K562 (cell line): ENCODE measurements at regions not wholly inside any gene's neighbourhood (a gene's known extent, or its start where the extent isn't known, plus 50 kb on each side); places are given as distances from the start of the nearest gene placed in this dataset.

Experiments
- ATAC-seq: fragments of 200-7000 bp; cut with Tn5 transposase; 3 replicates; pipeline ENCODE4 v1.9.1; 2020; ENCODE audit warnings: moderate library complexity
- BruUV-seq: library from RNA; stranded (reverse); fragments of 400-500 nt; replicated peaks from 2 replicates; lab custom pipeline; 2021; lab: Mats Ljungman, UMichigan
- CTCF ChIA-PET: fragments of 300-600 bp; formaldehyde crosslinking; extraction: SDS; loops from one replicate; lab custom pipeline; 2021; ENCODE audit warnings: low intra/inter-chr PET ratio; lab: Yijun Ruan, JAX
- POLR2A ChIA-PET: fragments of 300-600, 350-650 bp; sonication (Branson Sonifier 250); formaldehyde crosslinking; extraction: SDS; loops from one replicate; lab custom pipeline; 2021; ENCODE audit warnings: antibody characterized with exemption, inconsistent platforms; lab: Yijun Ruan, JAX
- DNase-seq, 4 experiments: peaks; one replicate each; pipeline versions ENCODE4 v3.0.0 to v3.0.0-alpha.2; 2011 to 2018; ENCODE audit warnings: low spot score in 3 of 4, mixed read lengths in 3 of 4; ENCODE audit errors: extremely low read depth in 1 of 4
- FAIRE-seq: peaks from 2 replicates; lab custom pipeline; 2011; peaks lifted over from hg19 to GRCh38; lab: Jason Lieb, UNC
- H2AFZ ChIP-seq: 2 replicates; pipeline ENCODE4 v1.6.0; 2011; ENCODE audit warnings: low read depth, low read length, control low read depth, inconsistent platforms
- H3K27ac ChIP-seq: fragments of 200-600 bp; 3 replicates; pipeline ENCODE4 v1.8.0; 2011; ENCODE audit warnings: low read depth, mild to moderate bottlenecking, control low read depth, inconsistent platforms, low read length, moderate library complexity, mixed read lengths; ENCODE audit errors: extremely low read depth
- H3K27me3 ChIP-seq, 2 experiments: fragments of 300-600 bp in 1 of 2; 2 replicates in 1 of 2; 3 replicates in 1 of 2; pipeline versions ENCODE4 v1.6.0 to v1.8.0; 2011; ENCODE audit warnings: inconsistent platforms in 2 of 2, low read length in 2 of 2, mild to moderate bottlenecking in 1 of 2, mixed read lengths in 1 of 2, moderate library complexity in 1 of 2; ENCODE audit not compliant: control insufficient read depth in 2 of 2, insufficient read depth in 2 of 2
- H3K36me3 ChIP-seq: fragments of 300-600 bp; 3 replicates; pipeline ENCODE4 v1.8.0; 2011; ENCODE audit warnings: mild to moderate bottlenecking, low read length, inconsistent platforms; ENCODE audit not compliant: control insufficient read depth, insufficient read depth
- H3K4me1 ChIP-seq, 2 experiments: fragments of 200-600 bp in 1 of 2; replicated peaks in 1 of 2; 2 replicates in 1 of 2; 3 replicates in 1 of 2; pipeline versions ENCODE4 v1.5.1 to v1.8.0; 2011; ENCODE audit warnings: inconsistent platforms in 2 of 2, low read length in 2 of 2, mild to moderate bottlenecking in 1 of 2, mixed read lengths in 1 of 2, moderate library complexity in 1 of 2; ENCODE audit not compliant: control insufficient read depth in 2 of 2, insufficient read depth in 2 of 2
- H3K4me2 ChIP-seq: 2 replicates; pipeline ENCODE4 v1.6.1; 2011; ENCODE audit warnings: low read length, control low read depth, inconsistent platforms, mixed read lengths; ENCODE audit not compliant: insufficient read depth
- H3K4me3 ChIP-seq: fragments of 200-600 bp; sonication (generic), shearing (Covaris generic); 2 replicates; pipeline ENCODE4 v1.5.1; 2016; ENCODE audit warnings: control low read depth, inconsistent platforms
- H3K79me2 ChIP-seq: fragments of 200-600 bp; 3 replicates; pipeline ENCODE4 v1.8.0; 2011; ENCODE audit warnings: low read length, inconsistent platforms; ENCODE audit not compliant: control insufficient read depth, insufficient read depth
- H3K9ac ChIP-seq, 2 experiments: 2 replicates each; pipeline versions ENCODE4 v1.6.0 to v1.6.1; 2011; ENCODE audit warnings: low read depth in 2 of 2, low read length in 2 of 2, control low read depth in 1 of 2, inconsistent platforms in 1 of 2, mild to moderate bottlenecking in 1 of 2, mixed read lengths in 1 of 2; ENCODE audit not compliant: insufficient read depth in 1 of 2
- H3K9me1 ChIP-seq: one replicate; pipeline ENCODE4 v1.6.0; 2011; ENCODE audit warnings: inconsistent platforms, mild to moderate bottlenecking, low read length, moderate library complexity; ENCODE audit not compliant: control insufficient read depth, insufficient read depth
- H3K9me3 ChIP-seq: replicated peaks from 2 replicates; pipeline ENCODE4 v1.5.1; 2011; ENCODE audit warnings: low read depth, low read length, inconsistent platforms; ENCODE audit not compliant: control insufficient read depth, insufficient read depth
- H4K20me1 ChIP-seq: replicated peaks from 2 replicates; pipeline ENCODE4 v1.6.1; 2011; ENCODE audit warnings: low read length, inconsistent platforms, mixed read lengths; ENCODE audit not compliant: control insufficient read depth, insufficient read depth
- ARID3A ChIP-seq: IDR thresholded peaks from 2 replicates; pipeline ENCODE4 v1.6.1; 2012; ENCODE audit warnings: low read depth, low read length, improper control_type of control experiment, borderline replicate concordance
- ATF2 ChIP-seq: sonication (generic); formaldehyde crosslinking; IDR thresholded peaks from 2 replicates; pipeline ENCODE4 v1.8.1; 2022; ENCODE audit warnings: missing genetic modification reagents
- FOXJ3 ChIP-seq: sonication (generic); formaldehyde crosslinking; IDR thresholded peaks from 2 replicates; pipeline ENCODE4 v1.4.0; 2020; ENCODE audit warnings: mild to moderate bottlenecking, missing genetic modification reagents
- HNRNPL ChIP-seq: fragments of 200-400 bp; formaldehyde crosslinking; IDR thresholded peaks from 2 replicates; pipeline ENCODE4 v1.6.1; 2017; ENCODE audit warnings: low read depth, mild to moderate bottlenecking, low read length
- JUND ChIP-seq, 2 experiments: IDR thresholded peaks; 2 replicates in 1 of 2; 3 replicates in 1 of 2; pipeline ENCODE4 v1.6.1; 2011; ENCODE audit warnings: borderline replicate concordance in 2 of 2, low read depth in 2 of 2, low read length in 2 of 2, improper control_type of control experiment in 1 of 2, missing biosample characterization in 1 of 2, missing genetic modification characterization in 1 of 2, missing genetic modification reagents in 1 of 2
- MAFG ChIP-seq: fragments of 450-650 bp; conservative IDR thresholded peaks from 2 replicates; pipeline ENCODE4 v1.6.1; 2016; ENCODE audit warnings: missing genetic modification characterization, missing compliant biosample characterization
- MXI1 ChIP-seq: IDR thresholded peaks from 2 replicates; pipeline ENCODE4 v1.6.1; 2011; ENCODE audit warnings: low read depth, mild to moderate bottlenecking, improper control_type of control experiment, low read length
- MYNN ChIP-seq, 2 experiments: sonication (generic); formaldehyde crosslinking in 1 of 2; IDR thresholded peaks; 2 replicates each; pipeline versions ENCODE4 v1.5.0 to v1.6.1; 2016 to 2020; ENCODE audit warnings: antibody characterized with exemption in 1 of 2, missing genetic modification reagents in 1 of 2
- NFE2L1 ChIP-seq: fragments of 450-650 bp; IDR thresholded peaks from 2 replicates; pipeline ENCODE4 v1.6.1; 2016; ENCODE audit warnings: missing genetic modification characterization, low read depth, mild to moderate bottlenecking, missing compliant biosample characterization, moderate library complexity, borderline replicate concordance
- ZNF140 ChIP-seq: fragments of 250-450 bp; sonication (Bioruptor Pico); IDR thresholded peaks from 2 replicates; pipeline ENCODE4 v1.8.0; 2021; ENCODE audit warnings: moderate library complexity, mild to moderate bottlenecking, inconsistent platforms
- ZNF316 ChIP-seq: fragments of 450-650 bp; IDR thresholded peaks from 2 replicates; pipeline ENCODE4 v1.6.1; 2016
- ZNF57 ChIP-seq: fragments of 450-650 bp; formaldehyde crosslinking; IDR thresholded peaks from 2 replicates; pipeline ENCODE4 v1.4.0; 2020; ENCODE audit warnings: mild to moderate bottlenecking, moderate library complexity
- ZSCAN29 ChIP-seq: fragments of 450-650 bp; IDR thresholded peaks from 2 replicates; pipeline ENCODE4 v1.6.1; 2017
- WGBS: fragments of 100-300 bp; shearing (Covaris generic); methylation state at CpG from one replicate; pipeline ENCODE4 v1.1.6; 2016; ENCODE audit warnings: low coverage, mixed read lengths; ENCODE audit not compliant: insufficient coverage; ENCODE audit errors: missing lambda C conversion rate; 5-methylcytosine and 5-hydroxymethylcytosine counted together
- in situ Hi-C: fragments of 300-500 bp; cut with MboI; formaldehyde crosslinking; loops from 4 replicates; pipeline ENCODE4 v1.15.0; 2018; ENCODE audit warnings: inconsistent platforms, mixed read lengths
- intact Hi-C: fragments of 100-400 bp; cut with micrococcal nuclease; formaldehyde crosslinking; loops from 2 replicates; pipeline ENCODE4 v1.14.2; 2022

- FAIRE-seq (no peak), DNase-seq (no peak), ATAC-seq (no peak)
- no peak overlapping the region for H3K4me3 ChIP-seq
- H3K9me3 ChIP-seq: no peaks in the 10 kb centered on the region
- H3K9me1 ChIP-seq: no peaks in the 10 kb centered on the region
- intact Hi-C loops: loop anchor here (10.0 kb wide), 1 partner anchor 112 kb away; the partner anchor contains the start of gene ETS2
- no peak overlapping the region for H3K27ac ChIP-seq
- 0% methylated on average over 7 of the region's 12 CpGs for WGBS
- H2AFZ ChIP-seq: no peak overlapping the region
- no peaks in the 10 kb centered on the region for H4K20me1 ChIP-seq
- ChIA-PET POLR2A (interaction anchor here (1.0 kb wide), 1 partner anchor 97 kb away, joined by 3 read pairs; no protein-coding TSS in a partner anchor), CTCF (no interaction called here)
- TF ChIP-seq ARID3A (no peak), ZNF57 (CRISPR knock-in tag) (no peak), ZNF316 (no peak), MYNN (IDR thresholded peaks at IDR 0.05) (no peak), MYNN (CRISPR knock-in tag; IDR thresholded peaks at IDR 0.05) (no peak), NFE2L1 (no peak), ZSCAN29 (no peak), FOXJ3 (no peak), HNRNPL (no peak), MXI1 (no peak), JUND (IDR thresholded peaks at IDR 0.05; ENCODE audit: borderline replicate concordance, low read depth, low read length) (no peak), JUND (tag; IDR thresholded peaks at IDR 0.05; ENCODE audit: borderline replicate concordance, low read depth, low read length) (no peak), ZNF140 (no peak), MAFG (no peak), ATF2 (CRISPR knock-in tag) (no peak)
- BruUV-seq: no TSS peak
- H3K27me3 ChIP-seq: peaks cover 18 to 36% of the 10 kb centered on the region in 2 experiments
- peaks cover 5 to 12% of the 10 kb centered on the region in 2 experiments; a peak in 4 of 5 replicates for H3K4me1 ChIP-seq
- H3K9ac ChIP-seq: no peak overlapping the region
- in situ Hi-C loops: no loop called here
- no peaks in the 10 kb centered on the region for H3K36me3 ChIP-seq
- H3K4me2 ChIP-seq: no peak overlapping the region
- H3K79me2 ChIP-seq: no peaks in the 10 kb centered on the region
Observed at GRCh38 chr21:38917043-38917774, 111.5 kb downstream of the ETS2 start.
